ENCODE measurements at regions not wholly inside any gene's neighbourhood (a gene's known extent, or its start where the extent isn't known, plus 50 kb on each side); places are given as distances from the start of the nearest gene placed in this dataset.

GRCh38 chr2:209334188-209335017 lies 89.4 kb upstream of the MAP2 start:
- intact Hi-C loops (cut with DNase I) = no loop called here
- H3K4me3 ChIP-seq (ENCODE audit: low read length in 3 of 3) = no peak overlapping the region
- H3K27me3 ChIP-seq (ENCODE audit: control insufficient read depth, insufficient read depth, low read length) = no peaks in the 10 kb centered on the region
- peak in 4 of 5 donors; percentile 70 to 90 (median 76) for DNase-seq
- H3K27ac ChIP-seq (ENCODE audit: low read depth in 2 of 2, low read length in 2 of 2) = no peak overlapping the region
- TF ChIP-seq, protein P1, sequence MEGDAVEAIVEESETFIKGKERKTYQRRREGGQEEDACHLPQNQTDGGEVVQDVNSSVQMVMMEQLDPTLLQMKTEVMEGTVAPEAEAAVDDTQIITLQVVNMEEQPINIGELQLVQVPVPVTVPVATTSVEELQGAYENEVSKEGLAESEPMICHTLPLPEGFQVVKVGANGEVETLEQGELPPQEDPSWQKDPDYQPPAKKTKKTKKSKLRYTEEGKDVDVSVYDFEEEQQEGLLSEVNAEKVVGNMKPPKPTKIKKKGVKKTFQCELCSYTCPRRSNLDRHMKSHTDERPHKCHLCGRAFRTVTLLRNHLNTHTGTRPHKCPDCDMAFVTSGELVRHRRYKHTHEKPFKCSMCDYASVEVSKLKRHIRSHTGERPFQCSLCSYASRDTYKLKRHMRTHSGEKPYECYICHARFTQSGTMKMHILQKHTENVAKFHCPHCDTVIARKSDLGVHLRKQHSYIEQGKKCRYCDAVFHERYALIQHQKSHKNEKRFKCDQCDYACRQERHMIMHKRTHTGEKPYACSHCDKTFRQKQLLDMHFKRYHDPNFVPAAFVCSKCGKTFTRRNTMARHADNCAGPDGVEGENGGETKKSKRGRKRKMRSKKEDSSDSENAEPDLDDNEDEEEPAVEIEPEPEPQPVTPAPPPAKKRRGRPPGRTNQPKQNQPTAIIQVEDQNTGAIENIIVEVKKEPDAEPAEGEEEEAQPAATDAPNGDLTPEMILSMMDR (IDR thresholded peaks at IDR 0.05; ENCODE audit: borderline replicate concordance, extremely low read depth, insufficient read depth) = peak; percentile 87
- no peaks in the 10 kb centered on the region for H3K9me3 ChIP-seq (ENCODE audit: control insufficient read depth in 2 of 3, insufficient read depth in 1 of 3, low read length in 3 of 3)
- no peak overlapping the region for H3K9ac ChIP-seq (ENCODE audit: low read length in 3 of 3)
- FAIRE-seq = no peak
- no peaks in the 10 kb centered on the region for H3K4me1 ChIP-seq (ENCODE audit: control insufficient read depth in 2 of 3, insufficient read depth in 2 of 3, low read depth in 1 of 3, low read length in 3 of 3)
- H3K36me3 ChIP-seq (ENCODE audit: control insufficient read depth in 2 of 3, insufficient read depth in 3 of 3, low read length in 3 of 3) = no peaks in the 10 kb centered on the region

GRCh38 chr2:209340522-209340921 lies 83.3 kb upstream of the MAP2 start:
- intact Hi-C loops (cut with DNase I) = no loop called here
- FAIRE-seq (no peak), DNase-seq (no peak)
- H3K9ac ChIP-seq (ENCODE audit: low read length in 3 of 3) = no peak overlapping the region
- no peaks in the 10 kb centered on the region for H3K9me3 ChIP-seq (ENCODE audit: control insufficient read depth in 2 of 3, insufficient read depth in 1 of 3, low read length in 3 of 3)
- no peaks in the 10 kb centered on the region for H3K27me3 ChIP-seq (ENCODE audit: control insufficient read depth, insufficient read depth, low read length)
- TF ChIP-seq, protein P1 (IDR thresholded peaks at IDR 0.05; ENCODE audit: borderline replicate concordance, extremely low read depth, insufficient read depth) = no peak
- H3K27ac ChIP-seq (ENCODE audit: low read depth in 2 of 2, low read length in 2 of 2) = no peak overlapping the region
- no peaks in the 10 kb centered on the region for H3K4me1 ChIP-seq (ENCODE audit: control insufficient read depth in 2 of 3, insufficient read depth in 2 of 3, low read depth in 1 of 3, low read length in 3 of 3)
- H3K36me3 ChIP-seq (ENCODE audit: control insufficient read depth in 2 of 3, insufficient read depth in 3 of 3, low read length in 3 of 3) = no peaks in the 10 kb centered on the region
- no peak overlapping the region for H3K4me3 ChIP-seq (ENCODE audit: low read length in 3 of 3)

GRCh38 chr2:209344349-209344748 lies 79.5 kb upstream of the MAP2 start:
- TF ChIP-seq, protein P1 (IDR thresholded peaks at IDR 0.05; ENCODE audit: borderline replicate concordance, extremely low read depth, insufficient read depth) = no peak
- intact Hi-C loops (cut with DNase I) = no loop called here
- Histone ChIP-seq H3K4me3 (ENCODE audit: low read length in 3 of 3) (no peak overlapping the region), H3K36me3 (ENCODE audit: control insufficient read depth in 2 of 3, insufficient read depth in 3 of 3, low read length in 3 of 3) (no peaks in the 10 kb centered on the region), H3K4me1 (ENCODE audit: control insufficient read depth in 2 of 3, insufficient read depth in 2 of 3, low read depth in 1 of 3, low read length in 3 of 3) (no peaks in the 10 kb centered on the region), H3K27ac (ENCODE audit: low read depth in 2 of 2, low read length in 2 of 2) (no peak overlapping the region), H3K9ac (ENCODE audit: low read length in 3 of 3) (no peak overlapping the region), H3K27me3 (ENCODE audit: control insufficient read depth, insufficient read depth, low read length) (no peaks in the 10 kb centered on the region), H3K9me3 (ENCODE audit: control insufficient read depth in 2 of 3, insufficient read depth in 1 of 3, low read length in 3 of 3) (no peaks in the 10 kb centered on the region)
- no peak for DNase-seq
- FAIRE-seq = no peak

Data from kidney (tissue), 13 donors.